Fibroblast of villous mesenchyme (primary cell): ENCODE measurements at regions not wholly inside any gene's neighbourhood (a gene's known extent, or its start where the extent isn't known, plus 50 kb on each side); places are given as distances from the start of the nearest gene placed in this dataset.

ENCODE experiments used
- DNase-seq: peaks from one replicate; pipeline ENCODE4 v3.0.0-alpha.2; 2010; ENCODE audit warnings: low read depth
- H3K4me3 ChIP-seq: 2 replicates; pipeline ENCODE4 v1.5.1; 2011; ENCODE audit warnings: low read depth, mild to moderate bottlenecking, low read length
- TF ChIP-seq, protein P1 (sequence below): IDR thresholded peaks from 2 replicates; pipeline ENCODE4 v1.5.1; 2012; ENCODE audit warnings: low read depth, mild to moderate bottlenecking, low read length; ENCODE audit not compliant: insufficient read depth

DNA sequence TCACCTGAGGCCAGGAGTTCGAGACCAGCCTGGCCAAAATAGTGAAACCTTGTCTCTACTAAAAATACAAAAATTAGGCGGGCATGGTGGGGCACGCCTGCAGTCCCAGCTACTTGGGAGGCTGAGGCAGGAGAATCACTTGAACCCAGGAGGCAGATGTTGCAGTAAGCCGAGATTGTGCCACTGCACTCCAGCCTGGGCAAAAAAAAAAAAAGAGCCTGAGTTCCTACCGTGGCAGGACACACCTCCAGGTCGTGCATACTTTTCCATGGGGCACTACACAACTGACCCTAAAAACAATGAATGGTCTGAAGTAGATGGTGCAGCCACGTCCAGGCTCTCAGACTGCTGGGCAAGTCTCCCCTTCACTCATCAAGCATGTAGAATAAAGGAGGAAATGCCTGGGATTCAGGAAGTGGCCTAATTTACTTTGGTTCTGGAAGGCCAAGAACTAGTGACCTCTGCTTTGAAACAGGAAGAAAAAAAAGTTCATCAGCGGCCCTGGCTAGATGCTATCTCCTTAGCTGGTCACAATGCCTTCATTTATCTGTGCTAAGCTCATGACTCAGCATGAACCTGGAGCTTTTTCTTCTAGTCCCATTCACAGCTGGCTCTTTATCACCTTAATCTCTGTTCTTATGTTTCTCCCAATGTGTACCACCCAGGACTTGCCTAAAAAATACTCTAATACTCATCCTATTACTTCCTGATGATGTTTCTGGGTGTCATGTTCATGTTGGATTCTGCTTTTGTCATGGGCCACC lies 55.8 kb upstream of the OR6J1 start:
- no peak overlapping the region for H3K4me3 ChIP-seq
- DNase-seq: peak; percentile 69
- TF ChIP-seq, protein P1, sequence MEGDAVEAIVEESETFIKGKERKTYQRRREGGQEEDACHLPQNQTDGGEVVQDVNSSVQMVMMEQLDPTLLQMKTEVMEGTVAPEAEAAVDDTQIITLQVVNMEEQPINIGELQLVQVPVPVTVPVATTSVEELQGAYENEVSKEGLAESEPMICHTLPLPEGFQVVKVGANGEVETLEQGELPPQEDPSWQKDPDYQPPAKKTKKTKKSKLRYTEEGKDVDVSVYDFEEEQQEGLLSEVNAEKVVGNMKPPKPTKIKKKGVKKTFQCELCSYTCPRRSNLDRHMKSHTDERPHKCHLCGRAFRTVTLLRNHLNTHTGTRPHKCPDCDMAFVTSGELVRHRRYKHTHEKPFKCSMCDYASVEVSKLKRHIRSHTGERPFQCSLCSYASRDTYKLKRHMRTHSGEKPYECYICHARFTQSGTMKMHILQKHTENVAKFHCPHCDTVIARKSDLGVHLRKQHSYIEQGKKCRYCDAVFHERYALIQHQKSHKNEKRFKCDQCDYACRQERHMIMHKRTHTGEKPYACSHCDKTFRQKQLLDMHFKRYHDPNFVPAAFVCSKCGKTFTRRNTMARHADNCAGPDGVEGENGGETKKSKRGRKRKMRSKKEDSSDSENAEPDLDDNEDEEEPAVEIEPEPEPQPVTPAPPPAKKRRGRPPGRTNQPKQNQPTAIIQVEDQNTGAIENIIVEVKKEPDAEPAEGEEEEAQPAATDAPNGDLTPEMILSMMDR: no peak

- peak overlapping the region; percentile 34 for H3K4me3 ChIP-seq
These were observed 52.9 kb upstream of the OXA1L start for GRCh38 chr14:22713631-22713950.

GRCh38 chr14:22715186-22715812 lies 51.2 kb upstream of the OXA1L start:
- H3K4me3 ChIP-seq: no peak overlapping the region
- DNase-seq: no peak
- TF ChIP-seq, protein P1: no peak

More at GRCh38 chr14:22713631-22713950, 52.9 kb upstream of the OXA1L start:
- no peak for DNase-seq
- TF ChIP-seq, protein P1: no peak

- TF ChIP-seq, protein P1: no peak
- no peak overlapping the region for H3K4me3 ChIP-seq
- no peak for DNase-seq
These were observed 50.6 kb upstream of the OXA1L start for GRCh38 chr14:22715890-22716289.
